ENCODE measurements at regions not wholly inside any gene's neighbourhood (a gene's known extent, or its start where the extent isn't known, plus 50 kb on each side); places are given as distances from the start of the nearest gene placed in this dataset.

GRCh38 chr1:8097908-8098307, 71.8 kb upstream of the ERRFI1 start (continued):
- TF ChIP-seq CHD1 (IDR thresholded peaks at IDR 0.05; ENCODE audit: low read depth, low read length), result no peak
- no peak for TF ChIP-seq MAFK (IDR thresholded peaks at IDR 0.05; ENCODE audit: low read depth, low read length)
- no peak for TF ChIP-seq POLR2A (IDR thresholded peaks at IDR 0.05; ENCODE audit: low read depth, low read length)
- no peak for TF ChIP-seq RCOR1 (IDR thresholded peaks at IDR 0.05; ENCODE audit: insufficient replicate concordance, low read length)
- no peak for TF ChIP-seq CEBPB (IDR thresholded peaks at IDR 0.05; ENCODE audit: low read depth, low read length)

- Histone ChIP-seq H3K9me1 (ENCODE audit: insufficient read depth, low read length) (peaks cover 20% of the 10 kb centered on the region), H3K56ac (ENCODE audit: extremely low read depth, insufficient read depth, low read length) (peak overlapping the region; percentile 97), H3K27me3 (ENCODE audit: control insufficient read depth, insufficient read depth, low read length) (no peaks in the 10 kb centered on the region), H3K4ac (ENCODE audit: low read depth, low read length) (peak overlapping the region; percentile 95), H3K18ac (ENCODE audit: low read depth, low read length) (peak overlapping the region; percentile 98), H3K36me3 (ENCODE audit: control insufficient read depth, insufficient read depth, low read length) (no peaks in the 10 kb centered on the region), H2BK15ac (ENCODE audit: low read depth, low read length) (peak overlapping the region; percentile 53; the same call in 2 of the 3 replicates), H3K4me2 (ENCODE audit: low read depth, low read length) (peak overlapping the region; percentile 63; the same call in 1 of the 2 replicates), H3K4me1 (ENCODE audit: control insufficient read depth, insufficient read depth, low read length) (peaks cover 22% of the 10 kb centered on the region), H3K27ac (ENCODE audit: insufficient read depth, low read length) (peak overlapping the region; percentile 78), H3K14ac (replicated peaks; ENCODE audit: low read depth, low read length) (peak overlapping the region; percentile 69), H3K4me3 (ENCODE audit: insufficient read depth, low read depth, low read length) (no peak overlapping the region), H2BK120ac (ENCODE audit: low read depth, low read length) (peak overlapping the region; percentile 99), H3K79me1 (ENCODE audit: low read depth in 1 of 2, low read length in 2 of 2) (peaks cover 5 to 11% of the 10 kb centered on the region in 2 experiments; a peak in 2 of 4 replicates), H2BK20ac (ENCODE audit: low read depth, low read length) (peak overlapping the region; percentile 92), H2BK5ac (ENCODE audit: low read depth, low read length, poor library complexity, severe bottlenecking) (peak overlapping the region; percentile 97), H4K91ac (ENCODE audit: insufficient read depth, low read depth, low read length) (peak overlapping the region; percentile 91), H4K8ac (ENCODE audit: low read depth in 2 of 2, low read length in 2 of 2) (peak overlapping the region; percentile 80 to 92), H2AK5ac (ENCODE audit: low read depth, low read length) (peak overlapping the region; percentile 86), H4K20me1 (ENCODE audit: insufficient read depth, low read length) (no peaks in the 10 kb centered on the region), H3K9me3 (ENCODE audit: control insufficient read depth, insufficient read depth, low read length) (no peaks in the 10 kb centered on the region), H4K5ac (ENCODE audit: low read depth, low read length) (peak overlapping the region; percentile 99), H3K9ac (ENCODE audit: low read depth, low read length) (peak overlapping the region; percentile 64; the same call in 1 of the 2 replicates), H2AK9ac (replicated peaks; ENCODE audit: low read depth, low read length, poor library complexity) (no peak overlapping the region), H3K23ac (ENCODE audit: low read depth, low read length) (peak overlapping the region; percentile 77), H2AFZ (replicated peaks; ENCODE audit: low read length, poor library complexity) (no peak overlapping the region)
- DNase-seq, result peak; percentile 96
- WGBS, 2 experiments (ENCODE audit: extremely low coverage in 2 of 2, insufficient read length in 1 of 2), result no CpG with 5 or more reads among the region's 6 CpGs
- POLR2A ChIA-PET (ENCODE audit: unreplicated experiment), result interaction anchor here (1.0 kb wide), 1 partner anchor 23 kb away, joined by 3 read pairs; no protein-coding TSS in a partner anchor
- dilution Hi-C loops (cut with HindIII; ENCODE audit: low sequenced_read_pairs, unreplicated experiment), result no loop called here
- intact Hi-C loops (cut with micrococcal nuclease), result loop anchor here (2.0 to 5.0 kb wide), 3 partner anchors 40 to 215 kb away; no protein-coding TSS in a partner anchor
- BruUV-seq (replicated peaks), result no TSS peak
- in situ Hi-C loops (cut with MboI; ENCODE audit: low sequenced_read_pairs), result no loop called here
- ATAC-seq (ENCODE audit: low read depth), result peak; percentile 77
- CTCF ChIA-PET, result interaction anchor here (0.9 to 1.5 kb wide), 2 partner anchors 14 to 19 kb away, joined by 3 read pairs; no protein-coding TSS in a partner anchor
- TF ChIP-seq SMC3 (IDR thresholded peaks at IDR 0.05; ENCODE audit: low read depth, low read length), result no peak
- TF ChIP-seq MAFK (IDR thresholded peaks at IDR 0.05; ENCODE audit: low read depth, low read length), result peak; percentile 32; the same call in 1 of the 2 replicates
- 0 out of 2 replicates have a peak, but pooled peaks have one; percentile 38 for TF ChIP-seq POLR2A (IDR thresholded peaks at IDR 0.05; ENCODE audit: low read depth, low read length)
- TF ChIP-seq USF2 (IDR thresholded peaks at IDR 0.05; ENCODE audit: low read depth, low read length), result no peak
- no peak for TF ChIP-seq MAZ (IDR thresholded peaks at IDR 0.05; ENCODE audit: borderline replicate concordance, low read depth, low read length)
- peak; percentile 50 for TF ChIP-seq BHLHE40 (IDR thresholded peaks at IDR 0.05; ENCODE audit: low read depth, low read length)
- TF ChIP-seq CEBPB (IDR thresholded peaks at IDR 0.05; ENCODE audit: low read depth, low read length), result peak; percentile 68
- TF ChIP-seq RCOR1 (IDR thresholded peaks at IDR 0.05; ENCODE audit: insufficient replicate concordance, low read length), result no peak
- peak; percentile 78 for TF ChIP-seq FOS (IDR thresholded peaks at IDR 0.05; ENCODE audit: low read depth, low read length)
- no peak for TF ChIP-seq RFX5 (IDR thresholded peaks at IDR 0.05; ENCODE audit: low read depth, low read length)
- TF ChIP-seq, protein P1, sequence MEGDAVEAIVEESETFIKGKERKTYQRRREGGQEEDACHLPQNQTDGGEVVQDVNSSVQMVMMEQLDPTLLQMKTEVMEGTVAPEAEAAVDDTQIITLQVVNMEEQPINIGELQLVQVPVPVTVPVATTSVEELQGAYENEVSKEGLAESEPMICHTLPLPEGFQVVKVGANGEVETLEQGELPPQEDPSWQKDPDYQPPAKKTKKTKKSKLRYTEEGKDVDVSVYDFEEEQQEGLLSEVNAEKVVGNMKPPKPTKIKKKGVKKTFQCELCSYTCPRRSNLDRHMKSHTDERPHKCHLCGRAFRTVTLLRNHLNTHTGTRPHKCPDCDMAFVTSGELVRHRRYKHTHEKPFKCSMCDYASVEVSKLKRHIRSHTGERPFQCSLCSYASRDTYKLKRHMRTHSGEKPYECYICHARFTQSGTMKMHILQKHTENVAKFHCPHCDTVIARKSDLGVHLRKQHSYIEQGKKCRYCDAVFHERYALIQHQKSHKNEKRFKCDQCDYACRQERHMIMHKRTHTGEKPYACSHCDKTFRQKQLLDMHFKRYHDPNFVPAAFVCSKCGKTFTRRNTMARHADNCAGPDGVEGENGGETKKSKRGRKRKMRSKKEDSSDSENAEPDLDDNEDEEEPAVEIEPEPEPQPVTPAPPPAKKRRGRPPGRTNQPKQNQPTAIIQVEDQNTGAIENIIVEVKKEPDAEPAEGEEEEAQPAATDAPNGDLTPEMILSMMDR (conservative IDR thresholded peaks at IDR 0.05; ENCODE audit: low read depth, low read length), result no peak
- TF ChIP-seq CHD1 (IDR thresholded peaks at IDR 0.05; ENCODE audit: low read depth, low read length), result no peak
- TF ChIP-seq NFE2L2 (IDR thresholded peaks at IDR 0.05; ENCODE audit: low read depth, low read length), result no peak
Measured at GRCh38 chr1:8097077-8097799, 71.1 kb upstream of the ERRFI1 start.
